ENCODE measurements at regions not wholly inside any gene's neighbourhood (a gene's known extent, or its start where the extent isn't known, plus 50 kb on each side); places are given as distances from the start of the nearest gene placed in this dataset.

GRCh38 chr4:184300816-184301215, 83.1 kb upstream of the ENPP6 start:
- Histone ChIP-seq H3K79me1 (ENCODE audit: insufficient read depth, low read depth, low read length, poor library complexity, severe bottlenecking) (no peaks in the 10 kb centered on the region), H4K91ac (ENCODE audit: insufficient read length, low read depth, low read length) (no peak overlapping the region), H3K14ac (ENCODE audit: insufficient read depth, low read length) (no peak overlapping the region), H3T11ph (ENCODE audit: low read length) (no peak overlapping the region), H3K4ac (ENCODE audit: low read depth, low read length) (no peak overlapping the region), H3K27ac (ENCODE audit: insufficient read length, low read depth, low read length) (no peak overlapping the region), H3K9ac (ENCODE audit: extremely low read depth, insufficient read length, low read length) (no peak overlapping the region), H3K18ac (ENCODE audit: insufficient read length, low read depth, low read length) (no peak overlapping the region), H3K79me2 (ENCODE audit: insufficient read depth, low read length) (no peaks in the 10 kb centered on the region), H4K8ac (replicated peaks; ENCODE audit: insufficient read length, low read depth, low read length) (no peak overlapping the region), H2BK20ac (ENCODE audit: low read depth, low read length, poor library complexity, severe bottlenecking) (no peak overlapping the region), H4K20me1 (ENCODE audit: control insufficient read depth, insufficient read depth, insufficient read length) (no peaks in the 10 kb centered on the region), H2BK120ac (ENCODE audit: low read depth, low read length, poor library complexity, severe bottlenecking) (no peak overlapping the region), H3K56ac (ENCODE audit: insufficient read length, low read depth, low read length) (no peak overlapping the region), H2BK15ac (ENCODE audit: low read depth, low read length) (no peak overlapping the region), H2AFZ (ENCODE audit: low read length) (no peak overlapping the region), H3K27me3 (ENCODE audit: insufficient read depth, low read length) (no peaks in the 10 kb centered on the region), H2BK12ac (ENCODE audit: insufficient read length, low read depth, low read length) (no peak overlapping the region), H3K4me1 (ENCODE audit: insufficient read depth, low read length) (no peaks in the 10 kb centered on the region), H3K9me3 (ENCODE audit: control insufficient read depth, low read depth, low read length) (no peaks in the 10 kb centered on the region), H3K4me2 (ENCODE audit: insufficient read depth, insufficient read length, low read length) (no peak overlapping the region), H3K23me2 (ENCODE audit: insufficient read length, low read depth, low read length, poor library complexity, severe bottlenecking) (no peaks in the 10 kb centered on the region), H2BK5ac (ENCODE audit: insufficient read length, low read length) (no peak overlapping the region), H4K5ac (ENCODE audit: insufficient read length, low read depth, low read length) (no peak overlapping the region), H3K23ac (ENCODE audit: insufficient read length, low read depth, low read length) (no peak overlapping the region), H2AK5ac (ENCODE audit: insufficient read length, low read length) (no peak overlapping the region)
- TF ChIP-seq CTCF (conservative IDR thresholded peaks at IDR 0.05): no peak
- Mint-ChIP-seq H3K9me3 (peaks cover 11% of the 10 kb centered on the region in 2 experiments), H3K4me3 (no peak overlapping the region), H3K4me1 (peaks cover 6 to 12% of the 10 kb centered on the region in 2 experiments; a peak in 3 of 4 replicates), H3K27me3 (ENCODE audit: low read depth) (peaks cover 2% of the 10 kb centered on the region; the same call in 1 of the 2 replicates), H3K36me3 (ENCODE audit: insufficient read depth in 1 of 3, low read depth in 3 of 3) (peaks cover 2 to 10% (median 2%) of the 10 kb centered on the region in 3 experiments; a peak in 4 of 7 replicates), H3K27ac (no peak overlapping the region)
- WGBS (ENCODE audit: extremely low coverage, insufficient read length, low lambda C conversion rate): no CpG with 5 or more reads among the region's 6 CpGs
- no peak for DNase-seq
